Astrocyte (in vitro differentiated cells and primary cell): ENCODE measurements at regions not wholly inside any gene's neighbourhood (a gene's known extent, or its start where the extent isn't known, plus 50 kb on each side); places are given as distances from the start of the nearest gene placed in this dataset.

Source experiments
- EZH2 ChIP-seq: IDR thresholded peaks from 2 replicates; pipeline ENCODE4 v1.6.1; 2012; ENCODE audit warnings: mild to moderate bottlenecking, low read length, inconsistent platforms; ENCODE audit not compliant: insufficient read depth
- TF ChIP-seq, protein P1 (sequence below): IDR thresholded peaks from 2 replicates; pipeline ENCODE4 v1.5.1; 2011; ENCODE audit warnings: low read depth, mild to moderate bottlenecking, inconsistent platforms, low read length, moderate library complexity; ENCODE audit not compliant: insufficient read depth

DNA sequence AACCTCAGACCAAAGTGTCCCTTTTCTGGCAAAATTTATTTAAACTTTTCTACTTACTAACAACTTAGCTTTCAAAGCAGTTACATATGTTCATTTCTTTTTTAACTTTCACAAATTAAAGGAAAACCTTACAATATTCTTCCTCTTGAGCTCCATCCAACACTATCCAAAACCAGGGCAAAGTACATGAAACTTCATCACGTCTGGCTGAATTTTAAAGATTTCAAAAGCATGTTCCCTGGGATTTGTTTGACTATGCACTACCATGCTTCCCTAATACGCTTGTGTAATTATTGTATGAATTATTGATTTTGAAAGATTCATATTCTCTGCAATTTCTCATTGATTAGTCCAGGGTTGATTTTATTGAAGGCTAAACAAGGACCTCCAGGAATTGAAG is 343.1 kb upstream of the TMPO start:
- TF ChIP-seq EZH2: no peak
- TF ChIP-seq, protein P1, sequence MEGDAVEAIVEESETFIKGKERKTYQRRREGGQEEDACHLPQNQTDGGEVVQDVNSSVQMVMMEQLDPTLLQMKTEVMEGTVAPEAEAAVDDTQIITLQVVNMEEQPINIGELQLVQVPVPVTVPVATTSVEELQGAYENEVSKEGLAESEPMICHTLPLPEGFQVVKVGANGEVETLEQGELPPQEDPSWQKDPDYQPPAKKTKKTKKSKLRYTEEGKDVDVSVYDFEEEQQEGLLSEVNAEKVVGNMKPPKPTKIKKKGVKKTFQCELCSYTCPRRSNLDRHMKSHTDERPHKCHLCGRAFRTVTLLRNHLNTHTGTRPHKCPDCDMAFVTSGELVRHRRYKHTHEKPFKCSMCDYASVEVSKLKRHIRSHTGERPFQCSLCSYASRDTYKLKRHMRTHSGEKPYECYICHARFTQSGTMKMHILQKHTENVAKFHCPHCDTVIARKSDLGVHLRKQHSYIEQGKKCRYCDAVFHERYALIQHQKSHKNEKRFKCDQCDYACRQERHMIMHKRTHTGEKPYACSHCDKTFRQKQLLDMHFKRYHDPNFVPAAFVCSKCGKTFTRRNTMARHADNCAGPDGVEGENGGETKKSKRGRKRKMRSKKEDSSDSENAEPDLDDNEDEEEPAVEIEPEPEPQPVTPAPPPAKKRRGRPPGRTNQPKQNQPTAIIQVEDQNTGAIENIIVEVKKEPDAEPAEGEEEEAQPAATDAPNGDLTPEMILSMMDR: no peak
